ENCODE measurements at regions not wholly inside any gene's neighbourhood (a gene's known extent, or its start where the extent isn't known, plus 50 kb on each side); places are given as distances from the start of the nearest gene placed in this dataset.
"Not testable (repeated sequence)": the region's sequence is repeated elsewhere in the genome, so short reads cannot be mapped to it uniquely, and the experiment has no call there.

GRCh38 chr17:33696102-33696501 is 403.0 kb upstream of the ASIC2 start:
- no peak overlapping the region for H3K4me3 ChIP-seq (ENCODE audit: low read depth, low read length)
- no peak for TF ChIP-seq CTCF (conservative IDR thresholded peaks at IDR 0.05; ENCODE audit: low read depth, low read length)
- no peak for DNase-seq (ENCODE audit: low read depth)

GRCh38 chr17:33697557-33697956 is 404.5 kb upstream of the ASIC2 start:
- TF ChIP-seq CTCF (conservative IDR thresholded peaks at IDR 0.05; ENCODE audit: low read depth, low read length), result no peak
- DNase-seq (ENCODE audit: low read depth), result no peak
- H3K4me3 ChIP-seq (ENCODE audit: low read depth, low read length), result no peak overlapping the region

- no peak for DNase-seq (ENCODE audit: low read depth)
- no peak overlapping the region for H3K4me3 ChIP-seq (ENCODE audit: low read depth, low read length)
- TF ChIP-seq CTCF (conservative IDR thresholded peaks at IDR 0.05; ENCODE audit: low read depth, low read length), result no peak
These were observed 408.8 kb upstream of the ASIC2 start for GRCh38 chr17:33701910-33702309.

GRCh38 chr17:33704856-33705255 is 411.8 kb upstream of the ASIC2 start:
- no peak overlapping the region for H3K4me3 ChIP-seq (ENCODE audit: low read depth, low read length)
- DNase-seq (ENCODE audit: low read depth), result no peak
- no peak for TF ChIP-seq CTCF (conservative IDR thresholded peaks at IDR 0.05; ENCODE audit: low read depth, low read length)

GRCh38 chr17:33709881-33710280 is 416.8 kb upstream of the ASIC2 start:
- no peak overlapping the region for H3K4me3 ChIP-seq (ENCODE audit: low read depth, low read length)
- no peak for DNase-seq (ENCODE audit: low read depth)
- TF ChIP-seq CTCF (conservative IDR thresholded peaks at IDR 0.05; ENCODE audit: low read depth, low read length), result no peak

- TF ChIP-seq CTCF (conservative IDR thresholded peaks at IDR 0.05; ENCODE audit: low read depth, low read length), result no peak
- DNase-seq (ENCODE audit: low read depth), result no peak
- H3K4me3 ChIP-seq (ENCODE audit: low read depth, low read length), result no peak overlapping the region
These were observed 419.0 kb upstream of the ASIC2 start for GRCh38 chr17:33712120-33712519.

GRCh38 chr17:33716957-33717356 is 423.9 kb upstream of the ASIC2 start:
- TF ChIP-seq CTCF (conservative IDR thresholded peaks at IDR 0.05; ENCODE audit: low read depth, low read length), result no peak
- no peak for DNase-seq (ENCODE audit: low read depth)
- no peak overlapping the region for H3K4me3 ChIP-seq (ENCODE audit: low read depth, low read length)

GRCh38 chr17:33723736-33724135 is 430.6 kb upstream of the ASIC2 start:
- H3K4me3 ChIP-seq (ENCODE audit: low read depth, low read length); DNase-seq (ENCODE audit: low read depth): not testable (repeated sequence)
